GM19397 (cell line): ENCODE measurements at regions not wholly inside any gene's neighbourhood (a gene's known extent, or its start where the extent isn't known, plus 50 kb on each side); places are given as distances from the start of the nearest gene placed in this dataset.
"Not testable (repeated sequence)": the region's sequence is repeated elsewhere in the genome, so short reads cannot be mapped to it uniquely, and the experiment has no call there.

Experiments
- ATAC-seq: cut with Tn5 transposase; IDR thresholded peaks from one replicate; pipeline ENCODE4 v1.9.1; 2021; ENCODE audit warnings: mild to moderate bottlenecking, moderate library complexity; ENCODE audit not compliant: unreplicated experiment

GRCh38 chr13:33547035-33547434 lies 261.5 kb upstream of the STARD13 start:
- no peak for ATAC-seq

GRCh38 chr13:33548069-33548468 lies 262.5 kb upstream of the STARD13 start:
- no peak for ATAC-seq

- ATAC-seq, result no peak
Observed at GRCh38 chr13:33550276-33550675, 264.7 kb upstream of the STARD13 start.

- no peak for ATAC-seq
Observed at GRCh38 chr13:33550885-33551284, 265.3 kb upstream of the STARD13 start.

- peak; percentile 70 for ATAC-seq
Observed at GRCh38 chr13:33554919-33555791, 262.8 kb upstream of the RFC3 start.

- no peak for ATAC-seq
Observed at GRCh38 chr13:33556828-33557227, 261.1 kb upstream of the RFC3 start.

GRCh38 chr13:33560726-33561125 lies 257.2 kb upstream of the RFC3 start:
- no peak for ATAC-seq

- ATAC-seq, result no peak
Observed at GRCh38 chr13:33561627-33562026, 256.3 kb upstream of the RFC3 start.

GRCh38 chr13:33571618-33572017 lies 246.3 kb upstream of the RFC3 start:
- ATAC-seq, result no peak

- not testable (repeated sequence) for ATAC-seq
Observed at GRCh38 chr13:33572322-33572721, 245.6 kb upstream of the RFC3 start.

GRCh38 chr13:33575378-33575777 lies 242.6 kb upstream of the RFC3 start:
- no peak for ATAC-seq

- ATAC-seq, result no peak
Observed at GRCh38 chr13:33577007-33577406, 240.9 kb upstream of the RFC3 start.

GRCh38 chr13:33578786-33579185 lies 239.2 kb upstream of the RFC3 start:
- ATAC-seq, result no peak

GRCh38 chr13:33582121-33582520 lies 235.8 kb upstream of the RFC3 start:
- ATAC-seq, result no peak

GRCh38 chr13:33583398-33583797 lies 234.6 kb upstream of the RFC3 start:
- no peak for ATAC-seq

GRCh38 chr13:33590936-33591335 lies 227.0 kb upstream of the RFC3 start:
- no peak for ATAC-seq

GRCh38 chr13:33606692-33607091 lies 211.3 kb upstream of the RFC3 start:
- no peak for ATAC-seq

GRCh38 chr13:33610438-33611120 lies 207.4 kb upstream of the RFC3 start:
- ATAC-seq, result no peak

GRCh38 chr13:33611121-33611805 lies 206.7 kb upstream of the RFC3 start:
- no peak for ATAC-seq

GRCh38 chr13:33612641-33613638 lies 205.0 kb upstream of the RFC3 start:
- peak; percentile 62 for ATAC-seq
